ENCODE measurements at regions not wholly inside any gene's neighbourhood (a gene's known extent, or its start where the extent isn't known, plus 50 kb on each side); places are given as distances from the start of the nearest gene placed in this dataset.

DNA sequence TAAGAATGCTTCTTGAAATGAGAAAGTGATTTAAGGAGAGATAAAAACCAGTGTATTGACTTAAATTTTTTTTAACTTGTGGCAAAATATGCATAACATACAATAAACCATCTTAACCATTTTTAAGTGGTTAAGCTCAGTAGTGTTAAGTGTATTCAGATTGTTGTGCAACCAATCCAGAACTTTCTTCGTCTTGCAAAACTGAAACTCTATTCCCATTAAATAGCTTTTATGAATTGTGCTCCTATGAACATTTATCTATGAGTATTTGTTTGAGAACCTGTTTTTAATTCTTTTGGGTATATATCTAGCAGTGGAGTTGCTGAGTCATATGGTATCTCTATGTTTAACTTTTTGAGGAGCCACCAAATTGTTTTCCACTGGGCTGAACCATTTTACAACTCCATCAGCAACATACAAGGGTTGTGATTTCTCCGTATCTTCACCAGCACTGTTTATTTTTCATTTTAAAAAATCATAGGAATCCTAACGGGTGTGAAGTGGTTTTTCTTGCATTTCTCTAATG lies 76.6 kb upstream of the ACTBL2 start:
- WGBS (ENCODE audit: insufficient coverage), result no CpG with 5 or more reads among the region's 3 CpGs
- Histone ChIP-seq H3K27ac (ENCODE audit: insufficient read depth in 1 of 2, low read depth in 1 of 2, low read length in 2 of 2, poor library complexity in 1 of 2, severe bottlenecking in 2 of 2) (no peak overlapping the region), H3K4me3 (ENCODE audit: control insufficient read depth in 1 of 7, extremely low read depth in 1 of 7, insufficient read depth in 4 of 7, low read depth in 2 of 7, low read length in 6 of 7) (no peak overlapping the region), H3K4me1 (ENCODE audit: control extremely low read depth in 1 of 4, control insufficient read depth in 4 of 4, insufficient read depth in 4 of 4, low read length in 3 of 4) (no peaks in the 10 kb centered on the region), H3K36me3 (ENCODE audit: control insufficient read depth in 4 of 4, insufficient read depth in 4 of 4, low read length in 3 of 4) (no peaks in the 10 kb centered on the region), H3K9me3 (ENCODE audit: control extremely low read depth in 1 of 5, control insufficient read depth in 4 of 5, insufficient read depth in 2 of 5, low read depth in 1 of 5, low read length in 4 of 5) (peaks cover 0 to 2% (median 0%) of the 10 kb centered on the region in 5 experiments), H3K27me3 (replicated peaks in 2 of 5; ENCODE audit: control insufficient read depth in 4 of 5, insufficient read depth in 5 of 5, low read length in 4 of 5) (no peaks in the 10 kb centered on the region)
- DNase-seq, result no peak
- CTCF ChIA-PET, result no interaction called here
- POLR2A ChIA-PET, result no interaction called here

GRCh38 chr5:57552033-57552432 lies 69.4 kb upstream of the ACTBL2 start:
- CTCF ChIA-PET, result no interaction called here
- H3K27ac ChIP-seq (ENCODE audit: insufficient read depth in 1 of 2, low read depth in 1 of 2, low read length in 2 of 2, poor library complexity in 1 of 2, severe bottlenecking in 2 of 2), result no peak overlapping the region
- no peak overlapping the region for H3K4me3 ChIP-seq (ENCODE audit: control insufficient read depth in 1 of 7, extremely low read depth in 1 of 7, insufficient read depth in 4 of 7, low read depth in 2 of 7, low read length in 6 of 7)
- POLR2A ChIA-PET, result no interaction called here
- 100% methylated on average over 2 of the region's 3 CpGs for WGBS (ENCODE audit: insufficient coverage)
- H3K9me3 ChIP-seq (ENCODE audit: control extremely low read depth in 1 of 5, control insufficient read depth in 4 of 5, insufficient read depth in 2 of 5, low read depth in 1 of 5, low read length in 4 of 5), result peaks cover 0 to 6% (median 0%) of the 10 kb centered on the region in 5 experiments
- H3K36me3 ChIP-seq (ENCODE audit: control insufficient read depth in 4 of 4, insufficient read depth in 4 of 4, low read length in 3 of 4), result no peaks in the 10 kb centered on the region
- H3K27me3 ChIP-seq (replicated peaks in 2 of 5; ENCODE audit: control insufficient read depth in 4 of 5, insufficient read depth in 5 of 5, low read length in 4 of 5), result no peaks in the 10 kb centered on the region
- no peaks in the 10 kb centered on the region for H3K4me1 ChIP-seq (ENCODE audit: control extremely low read depth in 1 of 4, control insufficient read depth in 4 of 4, insufficient read depth in 4 of 4, low read length in 3 of 4)
- DNase-seq, result no peak

DNA sequence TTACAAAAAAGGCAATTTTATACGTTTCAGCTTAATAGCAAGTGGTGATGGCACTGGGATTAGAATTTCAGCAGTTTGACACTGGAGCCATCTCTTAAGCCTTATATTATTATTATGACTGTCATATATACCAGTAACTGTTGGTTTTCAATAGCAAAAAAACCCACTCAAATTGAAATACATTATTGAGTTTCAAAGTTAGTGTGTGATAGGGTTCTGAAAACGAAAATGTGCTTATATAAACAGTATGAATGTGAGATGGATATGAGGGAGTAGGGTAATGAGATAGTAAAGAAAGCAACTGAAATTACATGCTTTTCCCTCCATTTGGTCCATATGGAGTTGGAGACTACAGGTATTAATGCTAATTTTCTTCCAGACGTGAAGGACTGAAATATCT lies 68.6 kb upstream of the ACTBL2 start:
- Histone ChIP-seq H3K27me3 (replicated peaks in 2 of 5; ENCODE audit: control insufficient read depth in 4 of 5, insufficient read depth in 5 of 5, low read length in 4 of 5) (no peaks in the 10 kb centered on the region), H3K4me1 (ENCODE audit: control extremely low read depth in 1 of 4, control insufficient read depth in 4 of 4, insufficient read depth in 4 of 4, low read length in 3 of 4) (no peaks in the 10 kb centered on the region), H3K4me3 (ENCODE audit: control insufficient read depth in 1 of 7, extremely low read depth in 1 of 7, insufficient read depth in 4 of 7, low read depth in 2 of 7, low read length in 6 of 7) (no peak overlapping the region), H3K36me3 (ENCODE audit: control insufficient read depth in 4 of 4, insufficient read depth in 4 of 4, low read length in 3 of 4) (no peaks in the 10 kb centered on the region), H3K27ac (ENCODE audit: insufficient read depth in 1 of 2, low read depth in 1 of 2, low read length in 2 of 2, poor library complexity in 1 of 2, severe bottlenecking in 2 of 2) (no peak overlapping the region), H3K9me3 (ENCODE audit: control extremely low read depth in 1 of 5, control insufficient read depth in 4 of 5, insufficient read depth in 2 of 5, low read depth in 1 of 5, low read length in 4 of 5) (peaks cover 0 to 6% (median 0%) of the 10 kb centered on the region in 5 experiments)
- WGBS (ENCODE audit: insufficient coverage), result 100% methylated on average over 2 of the region's 3 CpGs
- CTCF ChIA-PET, result no interaction called here
- no peak for DNase-seq
- POLR2A ChIA-PET, result no interaction called here

DNA sequence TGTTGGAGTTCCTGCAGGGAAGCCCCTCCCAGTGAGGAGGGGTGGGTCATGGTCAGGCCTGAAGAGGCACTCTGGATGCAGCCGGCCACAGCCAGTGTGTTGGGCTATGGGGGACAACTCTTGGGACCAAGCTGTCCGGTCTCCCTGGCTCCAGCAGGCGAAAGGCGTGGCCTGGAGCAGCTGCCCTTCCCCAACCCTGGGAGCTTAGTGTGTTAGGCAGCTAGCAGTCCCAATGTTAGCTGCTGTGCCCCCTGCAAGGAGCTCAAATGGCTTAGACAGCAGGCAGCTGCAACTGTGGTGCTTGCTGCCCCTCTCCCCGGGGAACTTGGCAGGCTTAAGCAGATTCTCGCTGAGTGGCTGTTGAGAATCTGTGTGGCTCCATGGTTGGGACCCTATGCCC lies 67.5 kb upstream of the ACTBL2 start:
- Histone ChIP-seq H3K4me1 (ENCODE audit: control extremely low read depth in 1 of 4, control insufficient read depth in 4 of 4, insufficient read depth in 4 of 4, low read length in 3 of 4) (no peaks in the 10 kb centered on the region), H3K27me3 (replicated peaks in 2 of 5; ENCODE audit: control insufficient read depth in 4 of 5, insufficient read depth in 5 of 5, low read length in 4 of 5) (no peaks in the 10 kb centered on the region), H3K4me3 (ENCODE audit: control insufficient read depth in 1 of 7, extremely low read depth in 1 of 7, insufficient read depth in 4 of 7, low read depth in 2 of 7, low read length in 6 of 7) (no peak overlapping the region), H3K36me3 (ENCODE audit: control insufficient read depth in 4 of 4, insufficient read depth in 4 of 4, low read length in 3 of 4) (no peaks in the 10 kb centered on the region), H3K9me3 (ENCODE audit: control extremely low read depth in 1 of 5, control insufficient read depth in 4 of 5, insufficient read depth in 2 of 5, low read depth in 1 of 5, low read length in 4 of 5) (peaks cover 0 to 6% (median 0%) of the 10 kb centered on the region in 5 experiments), H3K27ac (ENCODE audit: insufficient read depth in 1 of 2, low read depth in 1 of 2, low read length in 2 of 2, poor library complexity in 1 of 2, severe bottlenecking in 2 of 2) (no peak overlapping the region)
- WGBS (ENCODE audit: insufficient coverage), result 97% methylated on average over 6 of the region's 6 CpGs
- ChIA-PET CTCF (no interaction called here), POLR2A (no interaction called here)
- DNase-seq, result no peak

- H3K27me3 ChIP-seq (replicated peaks in 2 of 5; ENCODE audit: control insufficient read depth in 4 of 5, insufficient read depth in 5 of 5, low read length in 4 of 5), result no peaks in the 10 kb centered on the region
- H3K36me3 ChIP-seq (ENCODE audit: control insufficient read depth in 4 of 4, insufficient read depth in 4 of 4, low read length in 3 of 4), result no peaks in the 10 kb centered on the region
- CTCF ChIA-PET, result no interaction called here
- DNase-seq, result no peak
- peaks cover 0 to 6% (median 0%) of the 10 kb centered on the region in 5 experiments for H3K9me3 ChIP-seq (ENCODE audit: control extremely low read depth in 1 of 5, control insufficient read depth in 4 of 5, insufficient read depth in 2 of 5, low read depth in 1 of 5, low read length in 4 of 5)
- no peak overlapping the region for H3K27ac ChIP-seq (ENCODE audit: insufficient read depth in 1 of 2, low read depth in 1 of 2, low read length in 2 of 2, poor library complexity in 1 of 2, severe bottlenecking in 2 of 2)
- no peaks in the 10 kb centered on the region for H3K4me1 ChIP-seq (ENCODE audit: control extremely low read depth in 1 of 4, control insufficient read depth in 4 of 4, insufficient read depth in 4 of 4, low read length in 3 of 4)
- no peak overlapping the region for H3K4me3 ChIP-seq (ENCODE audit: control insufficient read depth in 1 of 7, extremely low read depth in 1 of 7, insufficient read depth in 4 of 7, low read depth in 2 of 7, low read length in 6 of 7)
- POLR2A ChIA-PET, result no interaction called here
Measured at GRCh38 chr5:57549566-57549965, 67.0 kb upstream of the ACTBL2 start.

- WGBS (ENCODE audit: insufficient coverage), result no CpG with 5 or more reads among the region's 2 CpGs
- no peak for DNase-seq
- H3K4me1 ChIP-seq (ENCODE audit: control extremely low read depth in 1 of 4, control insufficient read depth in 4 of 4, insufficient read depth in 4 of 4, low read length in 3 of 4), result no peaks in the 10 kb centered on the region
- no peaks in the 10 kb centered on the region for H3K27me3 ChIP-seq (replicated peaks in 2 of 5; ENCODE audit: control insufficient read depth in 4 of 5, insufficient read depth in 5 of 5, low read length in 4 of 5)
- H3K27ac ChIP-seq (ENCODE audit: insufficient read depth in 1 of 2, low read depth in 1 of 2, low read length in 2 of 2, poor library complexity in 1 of 2, severe bottlenecking in 2 of 2), result no peak overlapping the region
- no peak overlapping the region for H3K4me3 ChIP-seq (ENCODE audit: control insufficient read depth in 1 of 7, extremely low read depth in 1 of 7, insufficient read depth in 4 of 7, low read depth in 2 of 7, low read length in 6 of 7)
- ChIA-PET POLR2A (no interaction called here), CTCF (interaction anchor here (0.6 kb wide), 1 partner anchor 1831 kb away, joined by 3 read pairs; no protein-coding TSS in a partner anchor)
- no peaks in the 10 kb centered on the region for H3K36me3 ChIP-seq (ENCODE audit: control insufficient read depth in 4 of 4, insufficient read depth in 4 of 4, low read length in 3 of 4)
- H3K9me3 ChIP-seq (ENCODE audit: control extremely low read depth in 1 of 5, control insufficient read depth in 4 of 5, insufficient read depth in 2 of 5, low read depth in 1 of 5, low read length in 4 of 5), result no peaks in the 10 kb centered on the region
Measured at GRCh38 chr5:57540823-57541222, 58.2 kb upstream of the ACTBL2 start.

- H3K27ac ChIP-seq (ENCODE audit: insufficient read depth in 1 of 2, low read depth in 1 of 2, low read length in 2 of 2, poor library complexity in 1 of 2, severe bottlenecking in 2 of 2), result no peak overlapping the region
- no peak overlapping the region for H3K4me3 ChIP-seq (ENCODE audit: control insufficient read depth in 1 of 7, extremely low read depth in 1 of 7, insufficient read depth in 4 of 7, low read depth in 2 of 7, low read length in 6 of 7)
- ChIA-PET POLR2A (no interaction called here), CTCF (no interaction called here)
- DNase-seq, result no peak
- H3K4me1 ChIP-seq (ENCODE audit: control extremely low read depth in 1 of 4, control insufficient read depth in 4 of 4, insufficient read depth in 4 of 4, low read length in 3 of 4), result no peaks in the 10 kb centered on the region
- no peaks in the 10 kb centered on the region for H3K9me3 ChIP-seq (ENCODE audit: control extremely low read depth in 1 of 5, control insufficient read depth in 4 of 5, insufficient read depth in 2 of 5, low read depth in 1 of 5, low read length in 4 of 5)
- WGBS (ENCODE audit: insufficient coverage), result 100% methylated on average over 2 of the region's 3 CpGs
- no peaks in the 10 kb centered on the region for H3K36me3 ChIP-seq (ENCODE audit: control insufficient read depth in 4 of 4, insufficient read depth in 4 of 4, low read length in 3 of 4)
- H3K27me3 ChIP-seq (replicated peaks in 2 of 5; ENCODE audit: control insufficient read depth in 4 of 5, insufficient read depth in 5 of 5, low read length in 4 of 5), result no peaks in the 10 kb centered on the region
Measured at GRCh38 chr5:57539281-57539701, 56.7 kb upstream of the ACTBL2 start.

Measured in common myeloid progenitor, CD34-positive (primary cell).